ENCODE measurements at regions not wholly inside any gene's neighbourhood (a gene's known extent, or its start where the extent isn't known, plus 50 kb on each side); places are given as distances from the start of the nearest gene placed in this dataset.

GRCh38 chr2:180240774-180241173, 233.7 kb upstream of the CWC22 start:
- no peak overlapping the region for H3K56ac ChIP-seq (ENCODE audit: extremely low read depth, insufficient read depth, low read length)
- CTCF ChIA-PET: interaction anchor here (0.6 to 1.0 kb wide), 4 partner anchors 18 to 494 kb away, joined by 3 to 4 read pairs (median 3); no protein-coding TSS in a partner anchor
- H3K4me1 ChIP-seq (ENCODE audit: control insufficient read depth, insufficient read depth, low read length): no peaks in the 10 kb centered on the region
- peak; percentile 22 for DNase-seq
- TF ChIP-seq CTCF (conservative IDR thresholded peaks at IDR 0.05; ENCODE audit: low read depth, low read length): peak; percentile 48
- TF ChIP-seq RAD21 (IDR thresholded peaks at IDR 0.05; ENCODE audit: low read length): peak; percentile 55
- TF ChIP-seq CHD1 (IDR thresholded peaks at IDR 0.05; ENCODE audit: low read depth, low read length): no peak
- no peak for TF ChIP-seq FOS (IDR thresholded peaks at IDR 0.05; ENCODE audit: low read depth, low read length)
- TF ChIP-seq SMC3 (IDR thresholded peaks at IDR 0.05; ENCODE audit: low read depth, low read length): peak; percentile 38
- no peak overlapping the region for H4K5ac ChIP-seq (ENCODE audit: low read depth, low read length)
- no peak overlapping the region for H3K27ac ChIP-seq (ENCODE audit: insufficient read depth, low read length)
- H3K79me1 ChIP-seq (ENCODE audit: low read depth in 1 of 2, low read length in 2 of 2): no peaks in the 10 kb centered on the region
- BruUV-seq (replicated peaks): no TSS peak
- no peak overlapping the region for H2BK15ac ChIP-seq (ENCODE audit: low read depth, low read length)
- intact Hi-C loops (cut with micrococcal nuclease) (loop anchor here (1.0 to 5.0 kb wide), 3 partner anchors 113 to 832 kb away; no protein-coding TSS in a partner anchor), dilution Hi-C loops (cut with HindIII; ENCODE audit: low sequenced_read_pairs, unreplicated experiment) (no loop called here), in situ Hi-C loops (cut with MboI; ENCODE audit: low sequenced_read_pairs) (no loop called here)
- no peaks in the 10 kb centered on the region for H3K9me3 ChIP-seq (ENCODE audit: control insufficient read depth, insufficient read depth, low read length)
- no peak overlapping the region for H3K18ac ChIP-seq (ENCODE audit: low read depth, low read length)
- H4K91ac ChIP-seq (ENCODE audit: insufficient read depth, low read depth, low read length): no peak overlapping the region
- no peak overlapping the region for H3K4me3 ChIP-seq (ENCODE audit: insufficient read depth, low read depth, low read length)
- H3K36me3 ChIP-seq (ENCODE audit: control insufficient read depth, insufficient read depth, low read length): no peaks in the 10 kb centered on the region
- H3K9ac ChIP-seq (ENCODE audit: low read depth, low read length): no peak overlapping the region
- H2BK20ac ChIP-seq (ENCODE audit: low read depth, low read length): no peak overlapping the region
- no peak overlapping the region for H3K4me2 ChIP-seq (ENCODE audit: low read depth, low read length)
- H3K27me3 ChIP-seq (ENCODE audit: control insufficient read depth, insufficient read depth, low read length): no peaks in the 10 kb centered on the region
- H4K8ac ChIP-seq (ENCODE audit: low read depth in 2 of 2, low read length in 2 of 2): no peak overlapping the region
- no peak overlapping the region for H3K14ac ChIP-seq (replicated peaks; ENCODE audit: low read depth, low read length)
- no peak overlapping the region for H2BK120ac ChIP-seq (ENCODE audit: low read depth, low read length)
- POLR2A ChIA-PET (ENCODE audit: unreplicated experiment): no interaction called here
- peak; percentile 54 for ATAC-seq (ENCODE audit: low read depth)
- H4K20me1 ChIP-seq (ENCODE audit: insufficient read depth, low read length): no peaks in the 10 kb centered on the region
- no peak overlapping the region for H2AK9ac ChIP-seq (replicated peaks; ENCODE audit: low read depth, low read length, poor library complexity)
- no peak overlapping the region for H3K23ac ChIP-seq (ENCODE audit: low read depth, low read length)
- no peak overlapping the region for H2BK5ac ChIP-seq (ENCODE audit: low read depth, low read length, poor library complexity, severe bottlenecking)
- H2AK5ac ChIP-seq (ENCODE audit: low read depth, low read length): no peak overlapping the region
- H3K9me1 ChIP-seq (ENCODE audit: insufficient read depth, low read length): no peaks in the 10 kb centered on the region
- H3K4ac ChIP-seq (ENCODE audit: low read depth, low read length): no peak overlapping the region
- no peak overlapping the region for H2AFZ ChIP-seq (replicated peaks; ENCODE audit: low read length, poor library complexity)
